HG02623 (cell line): ENCODE measurements at regions not wholly inside any gene's neighbourhood (a gene's known extent, or its start where the extent isn't known, plus 50 kb on each side); places are given as distances from the start of the nearest gene placed in this dataset.

ENCODE experiments used
- ATAC-seq: cut with Tn5 transposase; IDR thresholded peaks from one replicate; pipeline ENCODE4 v1.9.1; 2021; ENCODE audit warnings: moderate library complexity; ENCODE audit not compliant: unreplicated experiment

DNA sequence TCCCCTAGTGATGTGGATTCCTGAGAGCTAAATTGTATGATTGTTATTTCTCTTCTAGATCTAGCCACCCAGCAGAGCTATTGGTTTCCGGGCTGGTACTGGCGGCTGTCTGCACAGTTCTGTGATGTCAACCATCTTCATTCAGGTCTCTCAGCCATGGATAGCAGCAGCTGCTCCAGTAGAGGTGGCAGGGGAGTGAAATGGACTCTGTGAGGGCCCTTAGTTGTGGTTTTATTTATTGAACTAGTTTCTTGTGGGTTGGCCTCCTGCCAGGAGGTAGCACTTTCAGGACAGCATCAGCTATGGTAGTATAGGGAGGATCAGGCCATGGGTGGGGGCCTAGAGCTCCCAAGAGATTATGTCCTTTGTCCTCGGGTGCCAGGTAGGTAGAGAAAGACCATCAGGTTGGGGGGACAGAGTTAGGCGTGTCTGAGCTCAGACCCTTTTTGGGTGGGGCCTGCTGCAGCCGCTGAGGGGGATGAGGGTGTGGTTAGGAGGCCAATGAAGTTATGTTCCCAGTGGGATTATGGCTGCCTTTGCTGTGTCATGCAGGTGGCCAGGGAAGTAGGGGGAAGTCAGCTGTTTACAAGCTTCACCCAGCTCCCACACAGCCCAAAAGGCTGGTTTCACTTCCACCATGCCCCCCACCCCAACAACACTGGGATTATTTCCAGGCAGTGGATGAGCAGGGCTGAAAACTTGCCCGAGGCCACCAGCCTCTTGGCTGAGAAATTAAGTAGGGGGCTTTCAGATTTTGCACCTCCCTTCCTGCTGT, 55.1 kb upstream of the RGS4 start:
- no peak for ATAC-seq

DNA sequence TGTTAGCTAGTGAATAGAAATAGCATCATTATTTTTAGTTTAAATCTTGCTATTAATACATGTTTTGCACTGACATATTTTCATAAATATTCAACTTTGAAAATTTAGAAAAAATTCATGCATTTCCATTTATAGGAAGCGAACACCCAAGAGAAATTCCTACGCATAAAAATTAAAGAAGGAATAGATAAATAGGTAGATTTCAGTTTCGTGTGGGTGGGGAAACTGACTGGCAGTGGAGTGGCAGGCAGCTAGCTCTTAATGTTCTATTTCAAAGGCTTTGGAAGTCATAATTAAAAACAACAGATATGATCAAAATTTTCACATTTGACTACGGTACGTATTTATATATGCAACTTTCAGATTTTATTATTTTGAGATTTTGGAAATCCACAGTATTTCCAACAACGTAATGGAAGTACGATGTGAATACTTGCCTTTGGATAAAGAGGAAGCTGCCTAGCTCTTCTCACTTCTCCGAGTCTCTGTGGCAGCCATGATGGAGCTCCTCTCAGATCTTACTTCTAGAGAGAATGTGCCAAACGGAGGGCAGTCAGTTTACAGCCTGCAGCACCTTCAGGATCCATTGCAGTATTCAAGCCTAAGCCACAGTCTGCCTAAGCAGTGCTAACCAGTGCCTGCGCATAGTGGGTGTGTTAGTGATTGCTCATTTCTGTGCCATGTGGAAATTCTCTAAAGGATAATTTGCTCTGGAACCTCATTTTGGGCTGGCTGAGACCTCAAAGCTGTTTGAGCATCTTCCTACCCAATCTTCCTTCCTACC, 62.9 kb upstream of the RGS4 start:
- ATAC-seq, result no peak

GRCh38 chr1:162997499-162998285, 71.5 kb upstream of the RGS4 start:
- no peak for ATAC-seq

- no peak for ATAC-seq
Observed at GRCh38 chr1:162996261-162996660, 72.9 kb upstream of the RGS4 start.

GRCh38 chr1:162994921-162995320, 74.2 kb upstream of the RGS4 start:
- no peak for ATAC-seq

GRCh38 chr1:162993846-162994245, 75.3 kb upstream of the RGS4 start:
- ATAC-seq, result no peak

DNA sequence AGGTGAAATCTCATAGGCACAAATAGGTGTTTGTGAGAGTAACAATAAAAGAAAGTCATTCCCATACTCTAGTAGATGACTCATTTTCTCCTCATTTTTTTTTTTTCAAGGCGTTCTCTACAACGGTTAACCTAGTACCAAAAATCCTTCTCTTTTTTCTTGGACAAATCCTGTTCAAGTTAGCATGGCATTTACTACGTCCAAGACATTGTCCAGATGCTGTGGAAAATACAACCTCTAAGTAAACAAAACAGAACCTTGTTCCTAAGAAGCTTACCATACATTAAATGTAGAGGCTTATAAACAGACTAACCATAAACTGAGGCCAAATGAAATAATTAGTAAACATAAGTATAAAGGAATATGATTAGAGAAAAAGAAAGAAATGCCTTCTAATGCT, 76.2 kb upstream of the RGS4 start:
- no peak for ATAC-seq

DNA sequence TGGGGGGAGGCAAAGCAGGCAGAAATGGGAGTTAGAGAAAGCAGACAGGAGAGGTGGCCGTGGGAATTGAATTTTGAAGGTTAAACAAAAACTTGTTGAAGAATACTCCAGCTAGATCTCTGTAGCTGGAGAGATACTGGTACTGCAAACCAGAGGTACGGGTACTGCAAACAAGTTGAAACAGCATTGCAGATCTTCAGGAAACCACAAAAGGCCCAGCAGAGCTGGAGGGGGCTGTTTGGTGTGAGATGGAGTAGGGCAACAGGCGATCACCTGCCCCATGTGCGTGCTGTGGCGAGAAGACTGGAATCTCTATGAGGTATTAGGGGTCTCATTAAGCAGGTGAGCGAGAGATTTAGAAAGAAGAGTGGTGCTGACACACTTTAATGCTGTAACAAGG, 77.7 kb upstream of the RGS4 start:
- ATAC-seq, result no peak

DNA sequence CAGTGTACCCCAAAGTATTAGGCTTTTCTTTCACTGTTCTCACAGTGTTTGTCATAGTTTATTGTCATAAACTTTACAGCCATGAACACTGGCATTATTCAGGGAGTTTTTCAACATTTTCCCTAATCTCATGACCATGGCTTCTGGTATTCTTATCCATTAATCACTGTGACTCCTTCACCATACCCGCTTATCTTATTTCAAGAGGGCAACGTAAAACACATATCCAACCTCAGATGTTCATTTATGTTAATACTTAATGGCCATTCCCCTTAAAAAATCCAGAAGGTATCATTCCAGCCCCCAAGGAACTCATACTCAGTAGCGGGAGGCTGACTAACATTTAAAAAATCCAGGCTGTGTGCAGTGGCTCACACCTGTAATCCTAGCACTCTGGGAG, 78.5 kb upstream of the RGS4 start:
- no peak for ATAC-seq

- ATAC-seq, result no peak
Observed at GRCh38 chr1:162988869-162989268, 80.3 kb upstream of the RGS4 start.

DNA sequence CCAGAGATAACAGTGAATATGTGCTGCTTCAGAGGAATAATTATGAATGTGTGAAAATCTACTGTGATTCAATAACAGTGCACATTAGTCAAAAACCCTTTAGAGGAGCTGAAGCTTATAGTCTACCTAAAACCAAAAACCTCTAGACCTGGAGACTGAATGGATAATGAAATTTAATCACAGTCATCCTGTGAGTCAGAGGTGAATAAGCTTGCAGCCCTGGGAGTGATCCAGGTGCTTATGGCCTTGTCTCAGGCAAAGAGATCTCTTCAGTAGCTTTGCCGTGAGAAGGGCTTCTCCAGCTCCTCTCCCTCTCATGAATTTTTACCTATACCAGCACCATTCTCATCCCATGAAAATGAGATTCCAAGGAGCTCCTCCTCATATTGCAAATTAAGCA, 81.3 kb upstream of the RGS4 start:
- no peak for ATAC-seq

- ATAC-seq, result no peak
Observed at GRCh38 chr1:162985816-162986435, 83.2 kb upstream of the RGS4 start.

- ATAC-seq, result no peak
Observed at GRCh38 chr1:162984699-162985098, 84.5 kb upstream of the RGS4 start.

GRCh38 chr1:162983671-162984425, 85.3 kb upstream of the RGS4 start:
- no peak for ATAC-seq

GRCh38 chr1:162982364-162982763, 86.8 kb upstream of the RGS4 start:
- no peak for ATAC-seq

DNA sequence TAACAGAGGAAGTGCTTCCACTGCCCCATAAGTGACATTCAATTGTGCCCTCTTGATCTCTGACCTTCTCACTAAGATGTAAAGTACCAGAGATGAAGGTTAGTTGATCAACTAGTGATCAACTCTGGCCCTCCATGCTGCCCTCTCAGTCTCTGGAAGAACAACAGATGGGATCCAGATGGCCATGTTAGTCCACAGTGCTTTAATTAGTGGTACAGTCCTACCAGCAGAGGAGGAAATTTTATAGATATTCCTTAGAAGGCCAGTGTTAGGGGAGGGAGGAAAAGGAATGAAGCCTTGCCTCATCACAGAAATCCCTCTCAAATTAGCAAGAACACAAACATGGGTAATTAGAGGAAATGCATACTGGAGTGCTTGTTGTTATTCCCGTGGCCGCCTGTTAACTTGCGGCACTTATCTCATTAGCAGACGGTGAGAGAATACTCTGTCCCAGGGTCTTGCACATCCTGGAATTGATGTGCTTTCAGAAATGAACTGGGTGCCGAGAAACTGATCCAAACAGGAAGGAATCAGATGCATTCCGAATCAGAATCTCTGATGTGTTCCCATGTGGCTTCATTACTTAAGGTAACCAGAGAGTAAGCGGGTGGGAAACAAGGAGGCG, 91.1 kb upstream of the RGS4 start:
- no peak for ATAC-seq

GRCh38 chr1:162976628-162977027, 92.5 kb upstream of the RGS4 start:
- ATAC-seq, result no peak

DNA sequence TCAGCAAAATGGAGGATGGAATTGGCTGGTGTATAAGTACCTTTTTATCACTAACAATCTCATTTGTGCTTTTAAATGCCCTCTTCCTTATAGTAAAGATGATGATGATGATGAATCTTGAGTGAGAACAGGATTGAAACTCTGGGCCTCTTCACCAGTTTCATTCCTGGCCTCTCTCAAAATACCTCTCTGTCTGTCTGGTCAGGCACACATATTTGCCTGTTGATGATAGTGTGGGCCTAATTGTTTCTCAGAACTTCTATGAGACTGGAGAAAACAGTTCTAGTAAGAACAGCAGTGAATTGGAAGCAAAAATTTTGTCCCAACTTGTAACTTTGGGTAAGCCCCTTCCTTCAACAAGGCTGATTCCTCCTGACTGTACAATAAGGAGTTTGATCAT, 94.4 kb upstream of the RGS4 start:
- no peak for ATAC-seq

GRCh38 chr1:162973381-162973795, 95.8 kb upstream of the RGS4 start:
- no peak for ATAC-seq

GRCh38 chr1:162972773-162973172, 96.4 kb upstream of the RGS4 start:
- ATAC-seq, result no peak
